ENCODE measurements at regions not wholly inside any gene's neighbourhood (a gene's known extent, or its start where the extent isn't known, plus 50 kb on each side); places are given as distances from the start of the nearest gene placed in this dataset.

DNA sequence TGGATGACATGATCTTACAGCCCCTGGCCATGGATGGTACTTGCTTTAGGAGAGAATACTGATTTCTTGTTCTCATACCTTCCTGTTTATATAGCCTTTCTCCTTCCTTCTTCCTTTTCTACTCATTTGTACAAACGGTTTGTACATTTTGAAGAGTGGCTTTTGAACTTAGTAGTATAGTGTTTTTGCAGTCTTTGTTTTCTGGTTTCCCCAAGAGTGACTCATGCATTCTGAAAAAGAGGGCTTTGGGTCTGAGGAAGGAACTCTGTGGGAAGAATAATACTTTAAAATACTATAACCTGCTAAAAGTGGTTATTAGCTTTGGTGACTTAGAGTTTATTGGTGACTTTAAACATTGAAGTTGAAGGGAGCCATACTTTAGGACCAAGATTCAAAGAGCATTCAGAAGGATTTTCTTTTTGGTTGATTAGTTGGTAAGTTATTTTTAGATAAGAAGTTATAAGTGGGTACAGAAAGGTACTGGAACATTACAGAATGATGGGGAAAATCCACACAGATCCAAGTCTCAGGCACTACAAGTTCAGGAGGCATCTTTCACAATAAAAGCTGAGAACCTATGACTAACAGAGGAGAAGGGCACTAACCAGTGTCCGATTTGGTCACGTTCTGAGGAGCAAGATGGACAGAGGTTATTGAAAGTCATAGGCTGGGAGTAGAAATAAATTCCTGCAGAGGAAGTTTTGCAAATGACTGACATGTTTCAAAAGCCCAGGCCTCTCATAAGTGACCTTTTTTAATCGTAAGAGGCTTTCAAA is 369.6 kb upstream of the AZI2 start:
- H3K27me3 Mint-ChIP-seq (ENCODE audit: unreplicated experiment), result no peaks in the 10 kb centered on the region
- no peak overlapping the region for H3K4me3 Mint-ChIP-seq (ENCODE audit: low read depth, unreplicated experiment)
- CTCF ChIA-PET, result no interaction called here
- TF ChIP-seq, protein P1, sequence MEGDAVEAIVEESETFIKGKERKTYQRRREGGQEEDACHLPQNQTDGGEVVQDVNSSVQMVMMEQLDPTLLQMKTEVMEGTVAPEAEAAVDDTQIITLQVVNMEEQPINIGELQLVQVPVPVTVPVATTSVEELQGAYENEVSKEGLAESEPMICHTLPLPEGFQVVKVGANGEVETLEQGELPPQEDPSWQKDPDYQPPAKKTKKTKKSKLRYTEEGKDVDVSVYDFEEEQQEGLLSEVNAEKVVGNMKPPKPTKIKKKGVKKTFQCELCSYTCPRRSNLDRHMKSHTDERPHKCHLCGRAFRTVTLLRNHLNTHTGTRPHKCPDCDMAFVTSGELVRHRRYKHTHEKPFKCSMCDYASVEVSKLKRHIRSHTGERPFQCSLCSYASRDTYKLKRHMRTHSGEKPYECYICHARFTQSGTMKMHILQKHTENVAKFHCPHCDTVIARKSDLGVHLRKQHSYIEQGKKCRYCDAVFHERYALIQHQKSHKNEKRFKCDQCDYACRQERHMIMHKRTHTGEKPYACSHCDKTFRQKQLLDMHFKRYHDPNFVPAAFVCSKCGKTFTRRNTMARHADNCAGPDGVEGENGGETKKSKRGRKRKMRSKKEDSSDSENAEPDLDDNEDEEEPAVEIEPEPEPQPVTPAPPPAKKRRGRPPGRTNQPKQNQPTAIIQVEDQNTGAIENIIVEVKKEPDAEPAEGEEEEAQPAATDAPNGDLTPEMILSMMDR (IDR thresholded peaks at IDR 0.05; ENCODE audit: unreplicated experiment), result no peak
- no TSS peak for BruUV-seq (replicated peaks)
- no peak for DNase-seq
- no peaks in the 10 kb centered on the region for H3K36me3 Mint-ChIP-seq (ENCODE audit: insufficient read depth, unreplicated experiment)
- no peaks in the 10 kb centered on the region for H3K4me1 Mint-ChIP-seq (ENCODE audit: low read depth, unreplicated experiment)
- intact Hi-C loops (cut with micrococcal nuclease; ENCODE audit: unreplicated experiment), result no loop called here
- H3K9me3 Mint-ChIP-seq (ENCODE audit: low read depth, unreplicated experiment), result peaks cover 2% of the 10 kb centered on the region
- no peak overlapping the region for H3K27ac Mint-ChIP-seq (ENCODE audit: unreplicated experiment)

GRCh38 chr3:28726840-28727239 is 378.2 kb upstream of the AZI2 start:
- no peak overlapping the region for H3K4me3 Mint-ChIP-seq (ENCODE audit: low read depth, unreplicated experiment)
- no peak overlapping the region for H3K27ac Mint-ChIP-seq (ENCODE audit: unreplicated experiment)
- TF ChIP-seq, protein P1 (IDR thresholded peaks at IDR 0.05; ENCODE audit: unreplicated experiment), result peak; percentile 46
- BruUV-seq (replicated peaks), result no TSS peak
- no peaks in the 10 kb centered on the region for H3K4me1 Mint-ChIP-seq (ENCODE audit: low read depth, unreplicated experiment)
- DNase-seq, result peak; percentile 64
- CTCF ChIA-PET, result interaction anchor here (2.2 kb wide), 1 partner anchor 59 kb away, joined by 16 read pairs; no protein-coding TSS in a partner anchor
- no peaks in the 10 kb centered on the region for H3K36me3 Mint-ChIP-seq (ENCODE audit: insufficient read depth, unreplicated experiment)
- no peaks in the 10 kb centered on the region for H3K27me3 Mint-ChIP-seq (ENCODE audit: unreplicated experiment)
- intact Hi-C loops (cut with micrococcal nuclease; ENCODE audit: unreplicated experiment), result loop anchor here (1.0 to 5.0 kb wide), 3 partner anchors 60 to 251 kb away; no protein-coding TSS in a partner anchor
- H3K9me3 Mint-ChIP-seq (ENCODE audit: low read depth, unreplicated experiment), result no peaks in the 10 kb centered on the region

- H3K4me3 Mint-ChIP-seq (ENCODE audit: low read depth, unreplicated experiment), result no peak overlapping the region
- CTCF ChIA-PET, result interaction anchor here (2.2 kb wide), 1 partner anchor 59 kb away, joined by 16 read pairs; no protein-coding TSS in a partner anchor
- no peaks in the 10 kb centered on the region for H3K9me3 Mint-ChIP-seq (ENCODE audit: low read depth, unreplicated experiment)
- intact Hi-C loops (cut with micrococcal nuclease; ENCODE audit: unreplicated experiment), result loop anchor here (1.0 to 5.0 kb wide), 3 partner anchors 60 to 251 kb away; no protein-coding TSS in a partner anchor
- TF ChIP-seq, protein P1 (IDR thresholded peaks at IDR 0.05; ENCODE audit: unreplicated experiment), result no peak
- no TSS peak for BruUV-seq (replicated peaks)
- H3K4me1 Mint-ChIP-seq (ENCODE audit: low read depth, unreplicated experiment), result no peaks in the 10 kb centered on the region
- H3K27ac Mint-ChIP-seq (ENCODE audit: unreplicated experiment), result no peak overlapping the region
- DNase-seq, result no peak
- H3K36me3 Mint-ChIP-seq (ENCODE audit: insufficient read depth, unreplicated experiment), result no peaks in the 10 kb centered on the region
- H3K27me3 Mint-ChIP-seq (ENCODE audit: unreplicated experiment), result no peaks in the 10 kb centered on the region
Observed at GRCh38 chr3:28727307-28727706, 378.7 kb upstream of the AZI2 start.

DNA sequence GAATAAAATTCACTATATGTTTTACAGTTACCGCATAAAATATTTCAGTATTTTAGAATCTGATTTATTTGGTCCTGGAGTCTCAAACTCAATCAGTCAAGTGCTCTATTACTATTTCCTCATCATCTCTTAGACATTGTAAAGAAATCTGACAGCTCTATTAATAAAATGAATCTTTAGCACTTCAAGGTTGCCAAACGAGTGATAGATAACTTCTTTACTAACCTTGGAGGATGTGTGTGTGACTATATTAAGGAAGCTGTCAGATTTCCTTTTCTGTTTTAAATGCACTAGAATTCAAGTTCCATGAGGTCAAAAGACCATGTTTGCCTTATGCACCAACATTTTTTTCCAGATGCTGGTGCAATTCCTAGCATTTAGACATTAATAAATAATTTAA is 389.8 kb upstream of the AZI2 start:
- no peaks in the 10 kb centered on the region for H3K4me1 Mint-ChIP-seq (ENCODE audit: low read depth, unreplicated experiment)
- H3K36me3 Mint-ChIP-seq (ENCODE audit: insufficient read depth, unreplicated experiment), result no peaks in the 10 kb centered on the region
- no peak overlapping the region for H3K27ac Mint-ChIP-seq (ENCODE audit: unreplicated experiment)
- no peak overlapping the region for H3K4me3 Mint-ChIP-seq (ENCODE audit: low read depth, unreplicated experiment)
- intact Hi-C loops (cut with micrococcal nuclease; ENCODE audit: unreplicated experiment), result no loop called here
- no peaks in the 10 kb centered on the region for H3K27me3 Mint-ChIP-seq (ENCODE audit: unreplicated experiment)
- H3K9me3 Mint-ChIP-seq (ENCODE audit: low read depth, unreplicated experiment), result peaks cover 12% of the 10 kb centered on the region
- CTCF ChIA-PET, result no interaction called here
- DNase-seq, result no peak
- BruUV-seq (replicated peaks), result no TSS peak
- TF ChIP-seq, protein P1 (IDR thresholded peaks at IDR 0.05; ENCODE audit: unreplicated experiment), result no peak

Data from Calu3 (cell line).